Suprapubic skin (tissue), 3 donors: ENCODE measurements at regions not wholly inside any gene's neighbourhood (a gene's known extent, or its start where the extent isn't known, plus 50 kb on each side); places are given as distances from the start of the nearest gene placed in this dataset.
"Not testable (repeated sequence)": the region's sequence is repeated elsewhere in the genome, so short reads cannot be mapped to it uniquely, and the experiment has no call there.

Experiments
- CTCF ChIP-seq, 2 donors: fragments of 200-600 bp in 1 of 2; fragments of 450-650 bp in 1 of 2; sonication (generic) in 1 of 2; IDR thresholded peaks; one replicate each; pipeline ENCODE4 v1.5.1; 2016 to 2019; ENCODE audit warnings: antibody characterized with exemption in 2 of 2, mild to moderate bottlenecking in 1 of 2, moderate library complexity in 1 of 2
- POLR2A ChIP-seq, 2 donors: fragments of 450-650 bp; IDR thresholded peaks; one replicate each; pipeline ENCODE4 v1.6.1; 2017; ENCODE audit warnings: antibody characterized with exemption in 2 of 2, mild to moderate bottlenecking in 2 of 2, moderate library complexity in 2 of 2

GRCh38 chr20:47977017-47977788, 191.9 kb upstream of the SULF2 start:
- TF ChIP-seq POLR2A, CTCF (IDR thresholded peaks at IDR 0.05): not testable (repeated sequence)
